Heart left ventricle (tissue), 16 donors: ENCODE measurements at regions not wholly inside any gene's neighbourhood (a gene's known extent, or its start where the extent isn't known, plus 50 kb on each side); places are given as distances from the start of the nearest gene placed in this dataset.

ENCODE experiments used
- ATAC-seq, 4 donors: fragments of 200-7000 bp; cut with Tn5 transposase; one replicate each; pipeline ENCODE4 v1.9.1; 2020 to 2022; ENCODE audit warnings: moderate library complexity in 4 of 4, mild to moderate bottlenecking in 3 of 4, moderate number of reproducible peaks in 1 of 4
- DNase-seq, 5 donors: peaks; one replicate each; pipeline ENCODE4 v3.0.0-alpha.2; 2020
- H3K27ac ChIP-seq, 12 donors: fragments of 200-600 bp; sonication (generic) in 4 of 12; one replicate each; pipeline versions ENCODE4 v1.5.0 to v1.8.0; 2016 to 2022; ENCODE audit warnings: mild to moderate bottlenecking in 2 of 12
- H3K27me3 ChIP-seq, 9 donors: fragments of 200-600 bp; sonication (generic) in 2 of 9; one replicate each; pipeline versions ENCODE4 v1.5.1 to v1.8.0; 2016 to 2022; ENCODE audit warnings: mild to moderate bottlenecking in 3 of 9
- H3K36me3 ChIP-seq, 9 donors: fragments of 200-600 bp; sonication (generic) in 2 of 9; one replicate each; pipeline versions ENCODE4 v1.5.0 to v1.8.0; 2018 to 2022; ENCODE audit warnings: mild to moderate bottlenecking in 2 of 9
- H3K4me1 ChIP-seq, 12 donors: fragments of 200-600 bp; sonication (generic) in 4 of 12; one replicate each; pipeline versions ENCODE4 v1.5.0 to v1.8.0; 2016 to 2022; ENCODE audit warnings: mild to moderate bottlenecking in 3 of 12
- H3K4me3 ChIP-seq, 12 donors: fragments of 200-600 bp; sonication (generic) in 4 of 12; one replicate each; pipeline versions ENCODE4 v1.5.0 to v1.8.0; 2017 to 2022; ENCODE audit warnings: mild to moderate bottlenecking in 9 of 12, moderate library complexity in 4 of 12
- H3K9me3 ChIP-seq, 12 donors: fragments of 200-600 bp; sonication (generic) in 4 of 12; one replicate each; pipeline versions ENCODE4 v1.5.0 to v1.8.0; 2016 to 2022; ENCODE audit warnings: mild to moderate bottlenecking in 1 of 12
- POLR2A ChIP-seq, 2 donors: fragments of 450-650 bp; IDR thresholded peaks; one replicate each; pipeline ENCODE4 v1.6.1; 2017; ENCODE audit warnings: antibody characterized with exemption in 2 of 2, mild to moderate bottlenecking in 2 of 2, moderate library complexity in 2 of 2
- WGBS, 4 donors: extraction: QIAGEN DNeasy Blood & Tissue Kit in 2 of 4; methylation state at CpG; one replicate each; pipeline versions ENCODE4 v1.1.5 to v1.1.7; 2013 to 2018; 5-methylcytosine and 5-hydroxymethylcytosine counted together
- intact Hi-C, 10 donors: fragments of 100-400 bp; cut with DNase I; formaldehyde crosslinking; loops; one replicate each; pipeline versions ENCODE4 v1.11.1 to v1.14.2; 2022
- TF ChIP-seq, protein P1 (sequence below), 12 donors: fragments of 200-600 bp; sonication (generic) in 4 of 12; IDR thresholded peaks; one replicate each; pipeline versions ENCODE4 v1.5.0 to v1.8.0; 2018 to 2022; ENCODE audit warnings: antibody characterized with exemption in 12 of 12, mild to moderate bottlenecking in 5 of 12
- donor health status: ischemic (EF 13 %, LVEDD 7.1; RV severe dilation, severe dysfunction).
- donor health status: healthy with polysubstance abuse.
- donor health status: DM: no; HTN: yes; CAD: no.
- donor health status: DM: no; HTN: no; CAD: no.
- donor health status: ischemic (EF 25% LVEDD 6.9; RV normal size, moderate dysfunction).
- donor health status: ischemic (EF 25% LVEDD 5.7; RV mildly dilated, moderate dysfunction).
- donor health status: healthy.
- donor health status: DM: yes; HTN: yes; CAD: no.
- donor health status: ischemic (EF 35%, LVEDD 5.7; RV mildly dilated, moderate dysfunction).
- donor health status: nonischemic (EF 11% LVEDD 7.7; RV severe dilation, severe dysfunction).
- donor health status: DM: yes; HTN: yes; CAD: no.
- donor health status: PGD.
- donor health status: ischemic (EF 29% LVEDD 5.4; RV normal size, mild dysfunction).
- donor health status: nonischemic (EF 23%, LVEDD 6.1; RV moderate dilation, normal function).

DNA sequence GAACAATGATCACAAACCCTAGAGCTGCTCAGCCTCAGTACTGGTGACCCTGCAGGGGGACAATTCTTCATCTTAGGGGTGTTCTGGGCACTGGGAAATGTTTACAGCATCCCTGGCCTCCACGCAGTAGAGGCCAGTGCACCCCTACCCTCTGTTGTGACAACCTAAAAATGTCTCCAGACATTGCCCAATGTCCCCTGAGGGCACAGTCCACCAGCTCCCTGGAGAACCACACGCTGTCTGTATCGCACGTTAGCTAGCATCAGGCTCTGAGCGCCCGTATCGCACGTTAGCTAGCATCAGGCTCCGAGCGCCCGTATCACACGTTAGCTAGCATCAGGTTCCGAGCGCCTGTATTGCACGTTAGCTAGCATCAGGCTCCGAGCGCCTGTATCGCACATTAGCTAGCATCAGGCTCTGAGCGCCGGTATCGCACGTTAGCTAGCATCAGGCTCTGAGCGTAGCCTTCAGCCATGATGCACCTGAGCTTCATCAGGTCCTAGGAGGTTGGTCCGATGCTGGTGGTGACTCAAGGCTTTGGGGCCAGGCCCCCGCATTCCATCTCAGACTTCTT, 111.1 kb upstream of the ANO1 start:
- 88 to 96% (median 90%) methylated on average over 21 to 25 of the region's 25 CpGs for WGBS, 4 donors
- intact Hi-C loops: no loop called here
- no peak overlapping the region for H3K4me3 ChIP-seq
- DNase-seq (peak in 1 of 5 donors; percentile 35), ATAC-seq (no peak)
- peaks cover 0 to 10% (median 0%) of the 10 kb centered on the region in 12 donors for H3K4me1 ChIP-seq
- no peaks in the 10 kb centered on the region for H3K36me3 ChIP-seq
- TF ChIP-seq, protein P1, sequence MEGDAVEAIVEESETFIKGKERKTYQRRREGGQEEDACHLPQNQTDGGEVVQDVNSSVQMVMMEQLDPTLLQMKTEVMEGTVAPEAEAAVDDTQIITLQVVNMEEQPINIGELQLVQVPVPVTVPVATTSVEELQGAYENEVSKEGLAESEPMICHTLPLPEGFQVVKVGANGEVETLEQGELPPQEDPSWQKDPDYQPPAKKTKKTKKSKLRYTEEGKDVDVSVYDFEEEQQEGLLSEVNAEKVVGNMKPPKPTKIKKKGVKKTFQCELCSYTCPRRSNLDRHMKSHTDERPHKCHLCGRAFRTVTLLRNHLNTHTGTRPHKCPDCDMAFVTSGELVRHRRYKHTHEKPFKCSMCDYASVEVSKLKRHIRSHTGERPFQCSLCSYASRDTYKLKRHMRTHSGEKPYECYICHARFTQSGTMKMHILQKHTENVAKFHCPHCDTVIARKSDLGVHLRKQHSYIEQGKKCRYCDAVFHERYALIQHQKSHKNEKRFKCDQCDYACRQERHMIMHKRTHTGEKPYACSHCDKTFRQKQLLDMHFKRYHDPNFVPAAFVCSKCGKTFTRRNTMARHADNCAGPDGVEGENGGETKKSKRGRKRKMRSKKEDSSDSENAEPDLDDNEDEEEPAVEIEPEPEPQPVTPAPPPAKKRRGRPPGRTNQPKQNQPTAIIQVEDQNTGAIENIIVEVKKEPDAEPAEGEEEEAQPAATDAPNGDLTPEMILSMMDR (IDR thresholded peaks at IDR 0.05): no peak
- TF ChIP-seq POLR2A (IDR thresholded peaks at IDR 0.05): no peak
- no peaks in the 10 kb centered on the region for H3K9me3 ChIP-seq
- H3K27me3 ChIP-seq: peaks cover 0 to 6% (median 0%) of the 10 kb centered on the region in 9 donors
- no peak overlapping the region for H3K27ac ChIP-seq

DNA sequence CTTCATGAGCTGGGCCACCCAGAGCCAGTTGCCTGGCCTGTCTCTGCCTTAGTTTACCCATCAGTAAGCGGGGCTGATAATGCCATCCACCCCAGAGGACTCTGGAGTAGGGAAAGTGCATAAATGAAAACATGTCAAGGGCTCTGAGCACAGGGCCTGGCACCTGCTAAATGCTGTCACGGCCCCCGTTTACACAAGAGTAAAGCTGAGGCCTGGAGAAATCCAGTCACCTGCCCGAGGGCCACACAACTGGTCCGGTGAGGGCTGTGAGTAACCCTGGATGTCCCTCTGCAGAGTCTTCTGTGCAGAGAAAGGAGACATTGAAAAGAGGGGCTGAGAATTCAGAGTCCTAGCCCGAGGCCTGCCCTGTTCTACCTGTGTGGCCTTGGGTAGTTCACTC, 110.6 kb upstream of the ANO1 start:
- Histone ChIP-seq H3K36me3 (no peaks in the 10 kb centered on the region), H3K9me3 (no peaks in the 10 kb centered on the region), H3K4me1 (peaks cover 0 to 10% (median 0%) of the 10 kb centered on the region in 12 donors), H3K27me3 (peaks cover 0 to 6% (median 0%) of the 10 kb centered on the region in 9 donors), H3K4me3 (no peak overlapping the region), H3K27ac (peak overlapping the region in 6 of 12 donors; percentile 13 to 60 (median 43))
- ATAC-seq (no peak), DNase-seq (no peak)
- intact Hi-C loops: no loop called here
- no peak for TF ChIP-seq POLR2A (IDR thresholded peaks at IDR 0.05)
- TF ChIP-seq, protein P1 (IDR thresholded peaks at IDR 0.05): no peak
- 86 to 94% (median 91%) methylated on average over 5 to 6 of the region's 6 CpGs for WGBS, 4 donors

DNA sequence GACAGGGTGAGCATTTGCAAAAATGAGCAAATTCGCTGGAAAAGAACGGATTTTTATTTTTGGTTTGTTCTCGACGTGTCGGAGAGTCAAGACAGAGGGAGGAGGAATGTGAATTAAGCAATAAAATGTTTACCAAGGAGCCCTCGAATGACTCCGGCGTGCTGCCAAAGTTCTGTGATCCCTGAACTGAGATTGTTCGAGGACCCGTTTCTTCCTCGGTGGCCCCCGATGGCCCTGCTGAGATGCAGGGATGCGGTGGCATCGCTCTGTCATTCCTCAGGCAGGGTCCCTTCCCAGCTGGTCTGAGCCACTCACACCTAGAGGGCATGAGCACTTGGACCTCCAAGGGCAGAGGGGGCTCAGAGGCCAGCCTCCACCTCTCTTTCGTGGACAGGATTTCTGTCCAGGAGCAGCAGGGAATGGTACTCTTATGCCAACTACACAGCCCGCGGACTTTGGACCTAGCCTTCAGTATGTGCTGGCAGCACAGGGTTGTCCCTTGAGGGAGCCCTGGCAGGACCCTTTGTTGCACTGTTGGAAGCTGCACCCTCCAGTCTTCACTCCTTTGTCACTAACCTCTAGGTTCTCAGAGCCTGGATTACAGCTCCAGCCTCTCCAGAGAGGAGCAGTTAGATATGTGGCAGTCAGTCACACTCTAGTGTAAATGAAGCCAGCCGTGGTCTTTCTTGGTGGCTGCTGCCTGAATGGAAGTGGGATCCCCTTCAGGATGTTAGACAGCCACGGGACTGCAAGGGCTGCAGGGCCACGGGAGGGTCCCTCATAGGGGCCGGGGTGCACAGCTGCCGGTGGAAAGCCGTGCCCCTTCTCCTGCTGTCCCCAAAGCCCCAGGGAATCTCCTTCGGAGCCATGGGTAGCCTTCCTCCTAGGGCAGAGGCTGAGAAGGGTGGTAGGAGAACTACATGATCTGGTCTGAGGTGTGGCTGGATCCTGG, 109.4 kb upstream of the ANO1 start:
- no peaks in the 10 kb centered on the region for H3K36me3 ChIP-seq
- H3K4me1 ChIP-seq: peaks cover 0 to 10% (median 0%) of the 10 kb centered on the region in 12 donors
- no peak for TF ChIP-seq POLR2A (IDR thresholded peaks at IDR 0.05)
- TF ChIP-seq, protein P1 (IDR thresholded peaks at IDR 0.05): no peak
- H3K9me3 ChIP-seq: no peaks in the 10 kb centered on the region
- H3K4me3 ChIP-seq: no peak overlapping the region
- intact Hi-C loops: no loop called here
- ATAC-seq (no peak), DNase-seq (peak in 2 of 5 donors; percentile 67 to 73)
- peak overlapping the region in 9 of 12 donors; percentile 4 to 60 (median 42) for H3K27ac ChIP-seq
- 80 to 87% (median 83%) methylated on average over 16 to 24 of the region's 24 CpGs for WGBS, 4 donors
- H3K27me3 ChIP-seq: peaks cover 0 to 6% (median 0%) of the 10 kb centered on the region in 9 donors
